GM12878 (cell line): ENCODE measurements at regions not wholly inside any gene's neighbourhood (a gene's known extent, or its start where the extent isn't known, plus 50 kb on each side); places are given as distances from the start of the nearest gene placed in this dataset.

ENCODE experiments used
- ATAC-seq: fragments of 200-7000 bp; cut with Tn5 transposase; 3 replicates; pipeline ENCODE4 v1.9.1; 2020; ENCODE audit warnings: mild to moderate bottlenecking, moderate library complexity
- BruUV-seq: library from RNA; stranded (reverse); fragments of 400-500 nt; replicated peaks from 2 replicates; lab custom pipeline; 2021; lab: Mats Ljungman, UMichigan
- CTCF ChIA-PET: fragments of 300-600 bp; sonication (Branson Sonifier 250); formaldehyde crosslinking; extraction: SDS; loops from one replicate; lab custom pipeline; 2021; ENCODE audit warnings: inconsistent platforms; lab: Yijun Ruan, JAX
- POLR2A ChIA-PET: fragments of 350-600 bp; formaldehyde crosslinking; extraction: SDS; loops from one replicate; lab custom pipeline; 2021; ENCODE audit warnings: inconsistent platforms; lab: Charles Lee
- RAD21 ChIA-PET: fragments of 300-600 bp; sonication (Branson Sonifier 250); formaldehyde crosslinking; loops from one replicate; lab custom pipeline; 2023; ENCODE audit warnings: antibody characterized with exemption; ENCODE audit not compliant: unreplicated experiment; lab: Charles Lee
- SMC1A ChIA-PET: fragments of 300-600 bp; sonication (Branson Sonifier 250); formaldehyde crosslinking; loops from one replicate; lab custom pipeline; 2023; ENCODE audit not compliant: unreplicated experiment, uncharacterized antibody; lab: Charles Lee
- DNase-seq: peaks from one replicate; pipeline ENCODE4 v3.0.0-alpha.2; 2011; ENCODE audit warnings: low read depth, low spot score
- FAIRE-seq: peaks from 3 replicates; lab custom pipeline; 2011; peaks lifted over from hg19 to GRCh38; lab: Jason Lieb, UNC
- H2AFZ ChIP-seq: 2 replicates; pipeline ENCODE4 v1.6.0; 2011; ENCODE audit warnings: low read depth, low read length, control low read depth; ENCODE audit not compliant: control insufficient read depth
- H3K27ac ChIP-seq: 2 replicates; pipeline ENCODE4 v1.5.1; 2011; ENCODE audit warnings: control low read depth; ENCODE audit not compliant: control insufficient read depth, insufficient read depth
- H3K27me3 ChIP-seq, 2 experiments: replicated peaks in 1 of 2; 2 replicates each; pipeline versions ENCODE4 v1.6.0 to v1.6.1; 2011; ENCODE audit warnings: low read length in 1 of 2; ENCODE audit not compliant: control insufficient read depth in 2 of 2, insufficient read depth in 2 of 2
- H3K36me3 ChIP-seq, 2 experiments: 2 replicates each; pipeline ENCODE4 v1.5.1; 2011; ENCODE audit warnings: low read length in 1 of 2; ENCODE audit not compliant: control insufficient read depth in 2 of 2, insufficient read depth in 2 of 2
- H3K4me1 ChIP-seq: 2 replicates; pipeline ENCODE4 v1.6.1; 2011; ENCODE audit warnings: mild to moderate bottlenecking, low read length, moderate library complexity, mixed read lengths; ENCODE audit not compliant: control insufficient read depth, insufficient read depth
- H3K4me2 ChIP-seq: 2 replicates; pipeline ENCODE4 v1.6.0; 2011; ENCODE audit warnings: control low read depth; ENCODE audit not compliant: control insufficient read depth, insufficient read depth
- H3K4me3 ChIP-seq: fragments of 200-600 bp; sonication (generic); 2 replicates; pipeline ENCODE4 v1.5.1; 2016
- H3K79me2 ChIP-seq: 2 replicates; pipeline ENCODE4 v1.6.0; 2011; ENCODE audit warnings: low read length; ENCODE audit not compliant: control insufficient read depth, insufficient read depth
- H3K9ac ChIP-seq: 2 replicates; pipeline ENCODE4 v1.8.0; 2011; ENCODE audit warnings: low read length, control low read depth, mixed read lengths; ENCODE audit not compliant: control insufficient read depth, insufficient read depth
- H3K9me3 ChIP-seq: replicated peaks from 3 replicates; pipeline ENCODE4 v1.5.1; 2011; ENCODE audit warnings: mild to moderate bottlenecking, low read length; ENCODE audit not compliant: control insufficient read depth, insufficient read depth
- H4K20me1 ChIP-seq: 2 replicates; pipeline ENCODE4 v1.6.0; 2011; ENCODE audit not compliant: control insufficient read depth, insufficient read depth
- BCLAF1 ChIP-seq: fragments of 450-650 bp; IDR thresholded peaks from 2 replicates; pipeline ENCODE4 v1.6.1; 2017; ENCODE audit warnings: antibody characterized with exemption, mild to moderate bottlenecking, moderate library complexity
- CBX5 ChIP-seq: sonication (generic); IDR thresholded peaks from 2 replicates; pipeline ENCODE4 v1.6.1; 2016; ENCODE audit warnings: low read depth, moderate library complexity, mild to moderate bottlenecking, inconsistent platforms
- CUX1 ChIP-seq: IDR thresholded peaks from 2 replicates; pipeline ENCODE4 v1.6.1; 2012; ENCODE audit warnings: improper control_type of control experiment, low read depth, low read length; ENCODE audit not compliant: insufficient replicate concordance
- EZH2 ChIP-seq: IDR thresholded peaks from 2 replicates; pipeline ENCODE4 v1.6.1; 2012; ENCODE audit warnings: low read depth, mild to moderate bottlenecking, control low read depth, inconsistent platforms, low read length, borderline replicate concordance; ENCODE audit not compliant: control insufficient read depth
- IKZF1 ChIP-seq: fragments of 450-650 bp; conservative IDR thresholded peaks from 2 replicates; pipeline ENCODE4 v1.6.1; 2017; ENCODE audit warnings: antibody characterized with exemption, mild to moderate bottlenecking
- IKZF2 ChIP-seq, 2 experiments: fragments of 450-650 bp; IDR thresholded peaks; 2 replicates each; pipeline ENCODE4 v1.6.1; 2017; ENCODE audit warnings: mild to moderate bottlenecking in 2 of 2, moderate library complexity in 2 of 2
- KLF5 ChIP-seq: fragments of 450-650 bp; IDR thresholded peaks from 2 replicates; pipeline ENCODE4 v1.6.1; 2014; ENCODE audit warnings: mild to moderate bottlenecking; ENCODE audit not compliant: partially characterized antibody
- MEF2A ChIP-seq: IDR thresholded peaks from 2 replicates; pipeline ENCODE4 v1.6.1; 2011; ENCODE audit warnings: low read depth, mild to moderate bottlenecking, low read length, moderate library complexity; ENCODE audit not compliant: insufficient read depth
- STAT3 ChIP-seq: IDR thresholded peaks from 2 replicates; pipeline ENCODE4 v1.6.1; 2011; ENCODE audit warnings: low read depth, low read length, improper control_type of control experiment
- TCF12 ChIP-seq: IDR thresholded peaks from 2 replicates; pipeline ENCODE4 v1.6.1; 2011; ENCODE audit warnings: low read depth, mild to moderate bottlenecking, low read length
- WRNIP1 ChIP-seq: IDR thresholded peaks from 2 replicates; pipeline ENCODE4 v1.6.1; 2011; ENCODE audit warnings: low read depth, low read length, improper control_type of control experiment, borderline replicate concordance
- YBX1 ChIP-seq: fragments of 450-650 bp; IDR thresholded peaks from 2 replicates; pipeline ENCODE4 v1.6.1; 2016; ENCODE audit warnings: antibody characterized with exemption
- ZNF217 ChIP-seq: fragments of 450-650 bp; IDR thresholded peaks from 2 replicates; pipeline ENCODE4 v1.6.1; 2017; ENCODE audit warnings: antibody characterized with exemption, mild to moderate bottlenecking
- ZSCAN29 ChIP-seq: fragments of 450-650 bp; IDR thresholded peaks from 2 replicates; pipeline ENCODE4 v1.6.1; 2017; ENCODE audit warnings: mild to moderate bottlenecking, moderate library complexity
- WGBS: methylation state at CpG from one replicate; pipeline ENCODE4 v1.1.6; 2016; ENCODE audit warnings: low lambda C conversion rate; ENCODE audit not compliant: insufficient replicate concordance, insufficient coverage; ENCODE audit errors: missing lambda C conversion rate; 5-methylcytosine and 5-hydroxymethylcytosine counted together
- in situ Hi-C: fragments of 300-500 bp; cut with MboI; formaldehyde crosslinking; loops from 9 replicates; pipeline ENCODE4 v1.14.3; 2018; ENCODE audit warnings: mixed read lengths
- intact Hi-C: fragments of 100-400 bp; cut with micrococcal nuclease; formaldehyde crosslinking; loops from one replicate; pipeline ENCODE4 v1.14.2; 2022; ENCODE audit not compliant: unreplicated experiment
- TF ChIP-seq, protein P1 (sequence below): IDR thresholded peaks from 2 replicates; pipeline ENCODE4 v1.6.1; 2011; ENCODE audit warnings: borderline replicate concordance, low read depth, mild to moderate bottlenecking, moderate library complexity, mixed read lengths, low read length; ENCODE audit not compliant: insufficient read depth; ENCODE audit errors: extremely low read length

- TF ChIP-seq CUX1 (no peak), ZNF217 (no peak), IKZF1 (no peak)
Measured at GRCh38 chr7:69517985-69518704, 80.1 kb upstream of the AUTS2 start (continued).

DNA sequence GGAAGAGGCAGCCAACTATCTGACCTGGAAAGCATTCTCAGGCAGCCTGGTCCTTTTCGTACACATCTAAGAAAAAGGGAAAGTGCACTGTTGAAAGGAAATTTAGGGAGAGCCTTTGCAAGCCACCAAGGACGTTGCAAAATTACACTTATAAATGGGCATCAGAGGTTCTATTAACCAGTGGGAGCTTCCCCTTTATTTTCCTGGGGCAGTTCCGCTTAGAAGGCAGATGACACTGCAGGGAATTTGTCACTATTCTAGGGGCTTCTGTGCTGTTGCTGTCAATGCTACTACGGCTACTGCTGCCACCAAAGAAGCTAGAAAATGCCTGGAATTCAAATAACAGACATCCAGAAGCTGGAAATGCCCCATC lies 79.6 kb upstream of the AUTS2 start:
- intact Hi-C loops (no loop called here), in situ Hi-C loops (no loop called here)
- no peaks in the 10 kb centered on the region for H4K20me1 ChIP-seq
- H3K4me2 ChIP-seq: no peak overlapping the region
- 23% methylated on average over 4 of the region's 4 CpGs for WGBS
- H3K4me3 ChIP-seq: no peak overlapping the region
- RAD21 ChIA-PET: no interaction called here
- no peaks in the 10 kb centered on the region; a peak in 1 of 4 replicates for H3K27me3 ChIP-seq
- no peak overlapping the region for H3K27ac ChIP-seq
- no peaks in the 10 kb centered on the region for H3K4me1 ChIP-seq
- H2AFZ ChIP-seq: no peak overlapping the region
- H3K79me2 ChIP-seq: no peaks in the 10 kb centered on the region
- POLR2A ChIA-PET: no interaction called here
- no peak overlapping the region for H3K9ac ChIP-seq
- FAIRE-seq (no peak), ATAC-seq (no peak), DNase-seq (no peak)
- BruUV-seq: no TSS peak
- SMC1A ChIA-PET: no interaction called here
- H3K36me3 ChIP-seq: no peaks in the 10 kb centered on the region
- CTCF ChIA-PET: no interaction called here
- no peaks in the 10 kb centered on the region for H3K9me3 ChIP-seq
- TF ChIP-seq, protein P1, sequence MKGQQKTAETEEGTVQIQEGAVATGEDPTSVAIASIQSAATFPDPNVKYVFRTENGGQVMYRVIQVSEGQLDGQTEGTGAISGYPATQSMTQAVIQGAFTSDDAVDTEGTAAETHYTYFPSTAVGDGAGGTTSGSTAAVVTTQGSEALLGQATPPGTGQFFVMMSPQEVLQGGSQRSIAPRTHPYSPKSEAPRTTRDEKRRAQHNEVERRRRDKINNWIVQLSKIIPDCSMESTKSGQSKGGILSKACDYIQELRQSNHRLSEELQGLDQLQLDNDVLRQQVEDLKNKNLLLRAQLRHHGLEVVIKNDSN: no peak
- TF ChIP-seq MEF2A (no peak), KLF5 (no peak), BCLAF1 (no peak), IKZF2 (IDR thresholded peaks at IDR 0.05) (no peak), EZH2 (no peak), CBX5 (no peak), STAT3 (no peak), ZSCAN29 (no peak), WRNIP1 (no peak), YBX1 (no peak), TCF12 (no peak)
